H9 (cell line): ENCODE measurements at regions not wholly inside any gene's neighbourhood (a gene's known extent, or its start where the extent isn't known, plus 50 kb on each side); places are given as distances from the start of the nearest gene placed in this dataset.

ENCODE experiments used
- DNase-seq: peaks from one replicate; pipeline ENCODE4 v3.0.0-alpha.2; 2017
- H2AFZ ChIP-seq: one replicate; pipeline ENCODE4 v1.6.1; 2013; ENCODE audit warnings: mild to moderate bottlenecking, low read length, control low read depth, moderate library complexity
- H2AK5ac ChIP-seq: 2 replicates; pipeline ENCODE4 v1.6.1; 2013; ENCODE audit warnings: low read length, control low read depth, mixed read lengths; ENCODE audit not compliant: insufficient read length
- H2BK120ac ChIP-seq: one replicate; pipeline ENCODE4 v1.6.1; 2013; ENCODE audit warnings: low read depth, mild to moderate bottlenecking, low read length, control low read depth, inconsistent platforms; ENCODE audit not compliant: poor library complexity, severe bottlenecking
- H2BK12ac ChIP-seq: 2 replicates; pipeline ENCODE4 v1.6.1; 2013; ENCODE audit warnings: low read length, control low read depth, mixed read lengths, low read depth; ENCODE audit not compliant: insufficient read length
- H2BK15ac ChIP-seq: 2 replicates; pipeline ENCODE4 v1.6.1; 2013; ENCODE audit warnings: low read depth, low read length, control low read depth
- H2BK20ac ChIP-seq: one replicate; pipeline ENCODE4 v1.6.1; 2013; ENCODE audit warnings: low read depth, mild to moderate bottlenecking, low read length, control low read depth, inconsistent platforms; ENCODE audit not compliant: poor library complexity, severe bottlenecking
- H2BK5ac ChIP-seq: 2 replicates; pipeline ENCODE4 v1.6.1; 2013; ENCODE audit warnings: low read length, control low read depth, mixed read lengths; ENCODE audit not compliant: insufficient read length
- H3K14ac ChIP-seq: 2 replicates; pipeline ENCODE4 v1.6.1; 2013; ENCODE audit warnings: low read length, control low read depth; ENCODE audit not compliant: insufficient read depth
- H3K18ac ChIP-seq: 2 replicates; pipeline ENCODE4 v1.6.1; 2013; ENCODE audit warnings: low read depth, mild to moderate bottlenecking, mixed read lengths, low read length, control low read depth; ENCODE audit not compliant: insufficient read length
- H3K23ac ChIP-seq: 2 replicates; pipeline ENCODE4 v1.6.1; 2013; ENCODE audit warnings: low read length, control low read depth, mixed read lengths, low read depth; ENCODE audit not compliant: insufficient read length
- H3K23me2 ChIP-seq: 2 replicates; pipeline ENCODE4 v1.6.1; 2013; ENCODE audit warnings: low read depth, mild to moderate bottlenecking, mixed read lengths, low read length, control low read depth; ENCODE audit not compliant: insufficient read length, poor library complexity, severe bottlenecking
- H3K27ac ChIP-seq: 2 replicates; pipeline ENCODE4 v1.5.1; 2013; ENCODE audit warnings: low read length, control low read depth, mixed read lengths, low read depth; ENCODE audit not compliant: insufficient read length
- H3K27me3 ChIP-seq: 2 replicates; pipeline ENCODE4 v1.6.1; 2013; ENCODE audit warnings: low read length, control low read depth, inconsistent platforms; ENCODE audit not compliant: insufficient read depth
- H3K4ac ChIP-seq: 2 replicates; pipeline ENCODE4 v1.6.1; 2013; ENCODE audit warnings: low read depth, mild to moderate bottlenecking, control low read depth, inconsistent platforms, low read length, moderate library complexity
- H3K4me1 ChIP-seq: 2 replicates; pipeline ENCODE4 v1.6.1; 2013; ENCODE audit warnings: low read length, control low read depth, inconsistent platforms; ENCODE audit not compliant: insufficient read depth
- H3K4me2 ChIP-seq: 2 replicates; pipeline ENCODE4 v1.6.1; 2013; ENCODE audit warnings: low read length, control low read depth, mixed read lengths; ENCODE audit not compliant: insufficient read length, insufficient read depth
- H3K56ac ChIP-seq: 2 replicates; pipeline ENCODE4 v1.6.1; 2013; ENCODE audit warnings: low read depth, mild to moderate bottlenecking, mixed read lengths, low read length, control low read depth; ENCODE audit not compliant: insufficient read length
- H3K79me1 ChIP-seq: 2 replicates; pipeline ENCODE4 v1.6.1; 2013; ENCODE audit warnings: low read depth, mild to moderate bottlenecking, moderate library complexity, low read length, control low read depth, inconsistent platforms; ENCODE audit not compliant: insufficient read depth, poor library complexity, severe bottlenecking
- H3K79me2 ChIP-seq: 2 replicates; pipeline ENCODE4 v1.6.1; 2013; ENCODE audit warnings: low read length, control low read depth, inconsistent platforms; ENCODE audit not compliant: insufficient read depth
- H3K9ac ChIP-seq: 2 replicates; pipeline ENCODE4 v1.6.1; 2013; ENCODE audit warnings: low read length, control low read depth, mixed read lengths; ENCODE audit not compliant: insufficient read length; ENCODE audit errors: extremely low read depth
- H3K9me3 ChIP-seq: one replicate; pipeline ENCODE4 v1.6.1; 2013; ENCODE audit warnings: low read depth, low read length, inconsistent platforms; ENCODE audit not compliant: control insufficient read depth
- H3T11ph ChIP-seq: one replicate; pipeline ENCODE4 v1.6.1; 2013; ENCODE audit warnings: mild to moderate bottlenecking, low read length, control low read depth, inconsistent platforms
- H4K20me1 ChIP-seq: one replicate; pipeline ENCODE4 v1.6.1; 2013; ENCODE audit not compliant: control insufficient read depth, insufficient read length, insufficient read depth
- H4K5ac ChIP-seq: 2 replicates; pipeline ENCODE4 v1.6.1; 2013; ENCODE audit warnings: low read depth, mild to moderate bottlenecking, mixed read lengths, low read length, control low read depth; ENCODE audit not compliant: insufficient read length
- H4K8ac ChIP-seq: replicated peaks from 2 replicates; pipeline ENCODE4 v1.6.1; 2013; ENCODE audit warnings: low read length, control low read depth, mixed read lengths, low read depth; ENCODE audit not compliant: insufficient read length
- H4K91ac ChIP-seq: 2 replicates; pipeline ENCODE4 v1.6.1; 2013; ENCODE audit warnings: low read depth, mild to moderate bottlenecking, moderate library complexity, mixed read lengths, low read length, control low read depth; ENCODE audit not compliant: insufficient read length
- H3K27ac Mint-ChIP-seq, 3 experiments: 2 replicates in 2 of 3; 3 replicates in 1 of 3; pipeline ENCODE4 v1.8.0; 2020 to 2021; ENCODE audit warnings: mixed read lengths in 3 of 3, mild to moderate bottlenecking in 1 of 3, moderate library complexity in 1 of 3
- H3K27me3 Mint-ChIP-seq: 2 replicates; pipeline ENCODE4 v1.8.0; 2021; ENCODE audit warnings: low read depth, mild to moderate bottlenecking, moderate library complexity, mixed read lengths
- H3K36me3 Mint-ChIP-seq, 3 experiments: 2 replicates in 2 of 3; 3 replicates in 1 of 3; pipeline ENCODE4 v1.8.0; 2020 to 2021; ENCODE audit warnings: low read depth in 3 of 3, mixed read lengths in 3 of 3; ENCODE audit not compliant: insufficient read depth in 1 of 3
- H3K4me1 Mint-ChIP-seq, 2 experiments: 2 replicates each; pipeline ENCODE4 v1.8.0; 2020; ENCODE audit warnings: mixed read lengths in 2 of 2
- H3K4me3 Mint-ChIP-seq, 2 experiments: 2 replicates in 1 of 2; 3 replicates in 1 of 2; pipeline ENCODE4 v1.8.0; 2020 to 2021; ENCODE audit warnings: mild to moderate bottlenecking in 2 of 2, mixed read lengths in 2 of 2, moderate library complexity in 1 of 2
- H3K9me3 Mint-ChIP-seq, 2 experiments: 2 replicates in 1 of 2; 3 replicates in 1 of 2; pipeline ENCODE4 v1.8.0; 2020; ENCODE audit warnings: mild to moderate bottlenecking in 2 of 2, mixed read lengths in 2 of 2, moderate library complexity in 1 of 2
- WGBS: extraction: QIAGEN DNeasy Blood & Tissue Kit; methylation state at CpG from one replicate; pipeline ENCODE4 v1.1.7; 2013; ENCODE audit warnings: missing lambda C conversion rate, low lambda C conversion rate, mixed read lengths; ENCODE audit not compliant: insufficient read length; ENCODE audit errors: extremely low coverage; 5-methylcytosine and 5-hydroxymethylcytosine counted together
- TF ChIP-seq, protein P1 (sequence below): fragments of 200-600 bp; sonication (generic); conservative IDR thresholded peaks from 3 replicates; pipeline ENCODE4 v1.8.0; 2021; ENCODE audit warnings: antibody characterized with exemption, mild to moderate bottlenecking

GRCh38 chr7:8319115-8319514 is 57.1 kb upstream of the ICA1 start:
- Histone ChIP-seq H2BK12ac (no peak overlapping the region), H3K79me1 (no peaks in the 10 kb centered on the region), H3K18ac (no peak overlapping the region), H3K4ac (no peak overlapping the region), H3K27me3 (no peaks in the 10 kb centered on the region), H3K79me2 (no peaks in the 10 kb centered on the region), H3K4me1 (no peaks in the 10 kb centered on the region), H2BK20ac (no peak overlapping the region), H3T11ph (no peak overlapping the region), H2BK15ac (no peak overlapping the region), H3K23me2 (no peaks in the 10 kb centered on the region), H4K91ac (no peak overlapping the region), H3K56ac (no peak overlapping the region), H4K20me1 (no peaks in the 10 kb centered on the region), H3K4me2 (no peak overlapping the region), H4K8ac (no peak overlapping the region), H2AK5ac (no peak overlapping the region), H4K5ac (no peak overlapping the region), H3K27ac (no peak overlapping the region), H2BK5ac (no peak overlapping the region), H3K9ac (no peak overlapping the region), H3K23ac (no peak overlapping the region), H2AFZ (no peak overlapping the region), H3K14ac (no peak overlapping the region), H3K9me3 (peaks cover 12% of the 10 kb centered on the region), H2BK120ac (no peak overlapping the region)
- H3K9me3 Mint-ChIP-seq = peaks cover 10 to 20% of the 10 kb centered on the region in 2 experiments
- H3K27me3 Mint-ChIP-seq = no peaks in the 10 kb centered on the region; the same call in 1 of the 2 replicates
- no peak overlapping the region for H3K27ac Mint-ChIP-seq
- H3K36me3 Mint-ChIP-seq = peaks cover 14 to 18% (median 14%) of the 10 kb centered on the region in 3 experiments
- no peak for DNase-seq
- WGBS = no CpG with 5 or more reads among the region's 1 CpG
- TF ChIP-seq, protein P1, sequence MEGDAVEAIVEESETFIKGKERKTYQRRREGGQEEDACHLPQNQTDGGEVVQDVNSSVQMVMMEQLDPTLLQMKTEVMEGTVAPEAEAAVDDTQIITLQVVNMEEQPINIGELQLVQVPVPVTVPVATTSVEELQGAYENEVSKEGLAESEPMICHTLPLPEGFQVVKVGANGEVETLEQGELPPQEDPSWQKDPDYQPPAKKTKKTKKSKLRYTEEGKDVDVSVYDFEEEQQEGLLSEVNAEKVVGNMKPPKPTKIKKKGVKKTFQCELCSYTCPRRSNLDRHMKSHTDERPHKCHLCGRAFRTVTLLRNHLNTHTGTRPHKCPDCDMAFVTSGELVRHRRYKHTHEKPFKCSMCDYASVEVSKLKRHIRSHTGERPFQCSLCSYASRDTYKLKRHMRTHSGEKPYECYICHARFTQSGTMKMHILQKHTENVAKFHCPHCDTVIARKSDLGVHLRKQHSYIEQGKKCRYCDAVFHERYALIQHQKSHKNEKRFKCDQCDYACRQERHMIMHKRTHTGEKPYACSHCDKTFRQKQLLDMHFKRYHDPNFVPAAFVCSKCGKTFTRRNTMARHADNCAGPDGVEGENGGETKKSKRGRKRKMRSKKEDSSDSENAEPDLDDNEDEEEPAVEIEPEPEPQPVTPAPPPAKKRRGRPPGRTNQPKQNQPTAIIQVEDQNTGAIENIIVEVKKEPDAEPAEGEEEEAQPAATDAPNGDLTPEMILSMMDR = no peak
- H3K4me3 Mint-ChIP-seq = no peak overlapping the region
- peaks cover 0 to 5% of the 10 kb centered on the region in 2 experiments; a peak in 1 of 4 replicates for H3K4me1 Mint-ChIP-seq
